Natural killer cell treated with Interleukin-12 subunit alpha and Interleukin-12 subunit beta and Interleukin-15 and Interleukin-18, amount 100 ng/mL, for 72 hours (primary cell): ENCODE measurements at regions not wholly inside any gene's neighbourhood (a gene's known extent, or its start where the extent isn't known, plus 50 kb on each side); places are given as distances from the start of the nearest gene placed in this dataset.

ENCODE experiments used
- ATAC-seq, 2 donors: fragments of 150-1000 bp; cut with Tn5 transposase in 1 of 2; sonication (Bioruptor Pico), chemical (Tn5 transposase) in 1 of 2; 2 replicates each; pipeline ENCODE4 v1.10.0; 2021
- DNase-seq: peaks from one replicate; pipeline ENCODE4 v3.0.0; 2022; ENCODE audit warnings: low spot score
- H3K27ac Mint-ChIP-seq, 2 donors: 1 replicate in 1 of 2; 2 replicates in 1 of 2; pipeline ENCODE4 v1.8.0; 2022; ENCODE audit warnings: mixed read lengths in 2 of 2, mild to moderate bottlenecking in 1 of 2, moderate library complexity in 1 of 2
- H3K27me3 Mint-ChIP-seq, 2 donors: 1 replicate in 1 of 2; 2 replicates in 1 of 2; pipeline ENCODE4 v1.8.0; 2022; ENCODE audit warnings: mixed read lengths in 2 of 2
- H3K36me3 Mint-ChIP-seq: one replicate; pipeline ENCODE4 v1.8.0; 2022; ENCODE audit warnings: mixed read lengths
- H3K4me1 Mint-ChIP-seq, 2 donors: 1 replicate in 1 of 2; 2 replicates in 1 of 2; pipeline ENCODE4 v1.8.0; 2022; ENCODE audit warnings: low read depth in 2 of 2, mixed read lengths in 2 of 2, mild to moderate bottlenecking in 1 of 2
- H3K4me3 Mint-ChIP-seq: one replicate; pipeline ENCODE4 v1.8.0; 2022; ENCODE audit warnings: mixed read lengths
- H3K9me3 Mint-ChIP-seq: 2 replicates; pipeline ENCODE4 v1.8.0; 2022; ENCODE audit warnings: mixed read lengths

- no peaks in the 10 kb centered on the region for H3K4me1 Mint-ChIP-seq
- ATAC-seq: no peak
Measured at GRCh38 chr9:1446671-1447070, 396.5 kb downstream of the DMRT2 start.

GRCh38 chr9:1453636-1454035, 403.5 kb downstream of the DMRT2 start:
- ATAC-seq: no peak
- Mint-ChIP-seq H3K36me3 (no peaks in the 10 kb centered on the region), H3K4me1 (no peaks in the 10 kb centered on the region), H3K4me3 (no peak overlapping the region), H3K9me3 (no peaks in the 10 kb centered on the region), H3K27me3 (peaks cover 6 to 21% of the 10 kb centered on the region in 2 donors), H3K27ac (no peak overlapping the region)
- DNase-seq: no peak

More at GRCh38 chr9:1446671-1447070, 396.5 kb downstream of the DMRT2 start:
- no peaks in the 10 kb centered on the region for H3K36me3 Mint-ChIP-seq
- peaks cover 3 to 4% of the 10 kb centered on the region in 2 donors for H3K27me3 Mint-ChIP-seq
- no peak overlapping the region for H3K4me3 Mint-ChIP-seq
- no peaks in the 10 kb centered on the region for H3K9me3 Mint-ChIP-seq
- no peak for DNase-seq
- no peak overlapping the region for H3K27ac Mint-ChIP-seq

- DNase-seq (no peak), ATAC-seq (no peak)
- no peaks in the 10 kb centered on the region for H3K36me3 Mint-ChIP-seq
- no peak overlapping the region for H3K27ac Mint-ChIP-seq
- H3K27me3 Mint-ChIP-seq: peaks cover 6 to 21% of the 10 kb centered on the region in 2 donors
- no peak overlapping the region for H3K4me3 Mint-ChIP-seq
- no peaks in the 10 kb centered on the region for H3K9me3 Mint-ChIP-seq
- no peaks in the 10 kb centered on the region for H3K4me1 Mint-ChIP-seq
Measured at GRCh38 chr9:1454211-1454610, 404.1 kb downstream of the DMRT2 start.

GRCh38 chr9:1454616-1455347, 404.6 kb downstream of the DMRT2 start:
- ATAC-seq (no peak), DNase-seq (no peak)
- H3K27ac Mint-ChIP-seq: no peak overlapping the region
- peaks cover 6 to 21% of the 10 kb centered on the region in 2 donors for H3K27me3 Mint-ChIP-seq
- H3K36me3 Mint-ChIP-seq: no peaks in the 10 kb centered on the region
- H3K4me3 Mint-ChIP-seq: no peak overlapping the region
- H3K9me3 Mint-ChIP-seq: no peaks in the 10 kb centered on the region
- no peaks in the 10 kb centered on the region for H3K4me1 Mint-ChIP-seq

- no peaks in the 10 kb centered on the region for H3K36me3 Mint-ChIP-seq
- H3K4me1 Mint-ChIP-seq: no peaks in the 10 kb centered on the region
- no peak for DNase-seq
- H3K4me3 Mint-ChIP-seq: no peak overlapping the region
- no peak overlapping the region for H3K27ac Mint-ChIP-seq
- no peak for ATAC-seq
- H3K27me3 Mint-ChIP-seq: peaks cover 7 to 27% of the 10 kb centered on the region in 2 donors
- H3K9me3 Mint-ChIP-seq: no peaks in the 10 kb centered on the region
Measured at GRCh38 chr9:1455766-1456165, 405.6 kb downstream of the DMRT2 start.

- no peak overlapping the region for H3K4me3 Mint-ChIP-seq
- DNase-seq (no peak), ATAC-seq (no peak)
- no peaks in the 10 kb centered on the region for H3K4me1 Mint-ChIP-seq
- H3K27me3 Mint-ChIP-seq: peaks cover 7 to 27% of the 10 kb centered on the region in 2 donors
- H3K36me3 Mint-ChIP-seq: no peaks in the 10 kb centered on the region
- no peak overlapping the region for H3K27ac Mint-ChIP-seq
- H3K9me3 Mint-ChIP-seq: no peaks in the 10 kb centered on the region
Measured at GRCh38 chr9:1456301-1457024, 406.3 kb downstream of the DMRT2 start.

- Mint-ChIP-seq H3K4me1 (no peaks in the 10 kb centered on the region), H3K4me3 (no peak overlapping the region), H3K27me3 (peaks cover 7 to 27% of the 10 kb centered on the region in 2 donors), H3K27ac (no peak overlapping the region), H3K36me3 (no peaks in the 10 kb centered on the region), H3K9me3 (no peaks in the 10 kb centered on the region)
- ATAC-seq (no peak), DNase-seq (no peak)
Measured at GRCh38 chr9:1457460-1457859, 407.3 kb downstream of the DMRT2 start.

- H3K36me3 Mint-ChIP-seq: no peaks in the 10 kb centered on the region
- no peak overlapping the region for H3K4me3 Mint-ChIP-seq
- H3K4me1 Mint-ChIP-seq: no peaks in the 10 kb centered on the region
- peaks cover 7 to 27% of the 10 kb centered on the region in 2 donors for H3K27me3 Mint-ChIP-seq
- H3K9me3 Mint-ChIP-seq: no peaks in the 10 kb centered on the region
- DNase-seq (no peak), ATAC-seq (peak in 1 of 2 donors; percentile 27)
- H3K27ac Mint-ChIP-seq: no peak overlapping the region
Measured at GRCh38 chr9:1458503-1458902, 408.3 kb downstream of the DMRT2 start.

- Mint-ChIP-seq H3K36me3 (no peaks in the 10 kb centered on the region), H3K4me1 (no peaks in the 10 kb centered on the region), H3K27me3 (peaks cover 7 to 24% of the 10 kb centered on the region in 2 donors), H3K27ac (no peak overlapping the region), H3K9me3 (no peaks in the 10 kb centered on the region), H3K4me3 (no peak overlapping the region)
- DNase-seq: no peak
- no peak for ATAC-seq
Measured at GRCh38 chr9:1460143-1460769, 410.1 kb downstream of the DMRT2 start.

- Mint-ChIP-seq H3K27me3 (peaks cover 4 to 20% of the 10 kb centered on the region in 2 donors), H3K27ac (no peak overlapping the region), H3K4me3 (no peak overlapping the region), H3K9me3 (no peaks in the 10 kb centered on the region), H3K36me3 (no peaks in the 10 kb centered on the region), H3K4me1 (no peaks in the 10 kb centered on the region)
- no peak for ATAC-seq
- DNase-seq: no peak
Measured at GRCh38 chr9:1461812-1462211, 411.7 kb downstream of the DMRT2 start.

GRCh38 chr9:1462626-1463308, 412.6 kb downstream of the DMRT2 start:
- no peak for ATAC-seq
- H3K4me3 Mint-ChIP-seq: no peak overlapping the region
- DNase-seq: no peak
- no peaks in the 10 kb centered on the region for H3K36me3 Mint-ChIP-seq
- peaks cover 2 to 13% of the 10 kb centered on the region in 2 donors for H3K27me3 Mint-ChIP-seq
- no peaks in the 10 kb centered on the region for H3K9me3 Mint-ChIP-seq
- H3K27ac Mint-ChIP-seq: no peak overlapping the region
- no peaks in the 10 kb centered on the region for H3K4me1 Mint-ChIP-seq

- Mint-ChIP-seq H3K27ac (no peak overlapping the region), H3K4me1 (no peaks in the 10 kb centered on the region), H3K27me3 (peaks cover 0 to 15% of the 10 kb centered on the region in 2 donors), H3K36me3 (no peaks in the 10 kb centered on the region), H3K9me3 (peaks cover 5% of the 10 kb centered on the region), H3K4me3 (no peak overlapping the region)
- DNase-seq: no peak
- no peak for ATAC-seq
Measured at GRCh38 chr9:1469996-1470395, 419.8 kb downstream of the DMRT2 start.

GRCh38 chr9:1473956-1474634, 423.9 kb downstream of the DMRT2 start:
- Mint-ChIP-seq H3K4me3 (no peak overlapping the region), H3K27me3 (peaks cover 0 to 8% of the 10 kb centered on the region in 2 donors), H3K27ac (no peak overlapping the region), H3K4me1 (no peaks in the 10 kb centered on the region), H3K36me3 (no peaks in the 10 kb centered on the region), H3K9me3 (peaks cover 8% of the 10 kb centered on the region)
- ATAC-seq: no peak
- no peak for DNase-seq
